LNCaP clone FGC (cell line): ENCODE measurements at regions not wholly inside any gene's neighbourhood (a gene's known extent, or its start where the extent isn't known, plus 50 kb on each side); places are given as distances from the start of the nearest gene placed in this dataset.
A peak's percentile ranks its signal among the peaks of the same experiment; 100 is the strongest.

Experiments used
- DNase-seq: peaks from one replicate; pipeline ENCODE4 v3.0.0-alpha.2; 2011; ENCODE audit warnings: low read depth
- H3K4me3 ChIP-seq: 2 replicates; pipeline ENCODE4 v1.5.1; 2011; ENCODE audit warnings: mild to moderate bottlenecking, low read depth, low read length, control low read depth
- TF ChIP-seq, protein P1 (sequence below): IDR thresholded peaks from 2 replicates; pipeline ENCODE4 v1.5.1; 2012; ENCODE audit warnings: mild to moderate bottlenecking; ENCODE audit not compliant: control insufficient read depth, insufficient read depth; ENCODE audit errors: extremely low read depth

- no peak overlapping the region for H3K4me3 ChIP-seq
- TF ChIP-seq, protein P1, sequence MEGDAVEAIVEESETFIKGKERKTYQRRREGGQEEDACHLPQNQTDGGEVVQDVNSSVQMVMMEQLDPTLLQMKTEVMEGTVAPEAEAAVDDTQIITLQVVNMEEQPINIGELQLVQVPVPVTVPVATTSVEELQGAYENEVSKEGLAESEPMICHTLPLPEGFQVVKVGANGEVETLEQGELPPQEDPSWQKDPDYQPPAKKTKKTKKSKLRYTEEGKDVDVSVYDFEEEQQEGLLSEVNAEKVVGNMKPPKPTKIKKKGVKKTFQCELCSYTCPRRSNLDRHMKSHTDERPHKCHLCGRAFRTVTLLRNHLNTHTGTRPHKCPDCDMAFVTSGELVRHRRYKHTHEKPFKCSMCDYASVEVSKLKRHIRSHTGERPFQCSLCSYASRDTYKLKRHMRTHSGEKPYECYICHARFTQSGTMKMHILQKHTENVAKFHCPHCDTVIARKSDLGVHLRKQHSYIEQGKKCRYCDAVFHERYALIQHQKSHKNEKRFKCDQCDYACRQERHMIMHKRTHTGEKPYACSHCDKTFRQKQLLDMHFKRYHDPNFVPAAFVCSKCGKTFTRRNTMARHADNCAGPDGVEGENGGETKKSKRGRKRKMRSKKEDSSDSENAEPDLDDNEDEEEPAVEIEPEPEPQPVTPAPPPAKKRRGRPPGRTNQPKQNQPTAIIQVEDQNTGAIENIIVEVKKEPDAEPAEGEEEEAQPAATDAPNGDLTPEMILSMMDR = no peak
- DNase-seq = no peak
Measured at GRCh38 chr1:218537122-218537913, 192.2 kb downstream of the TGFB2 start.

GRCh38 chr1:218538341-218538740 lies 193.2 kb downstream of the TGFB2 start:
- H3K4me3 ChIP-seq = no peak overlapping the region

GRCh38 chr1:218546314-218546713 lies 201.2 kb downstream of the TGFB2 start:
- TF ChIP-seq, protein P1 = peak; percentile 40; the same call in 1 of the 2 replicates
- H3K4me3 ChIP-seq = no peak overlapping the region
- no peak for DNase-seq

More at GRCh38 chr1:218538341-218538740, 193.2 kb downstream of the TGFB2 start:
- DNase-seq = peak; percentile 68
- TF ChIP-seq, protein P1 = no peak

DNA sequence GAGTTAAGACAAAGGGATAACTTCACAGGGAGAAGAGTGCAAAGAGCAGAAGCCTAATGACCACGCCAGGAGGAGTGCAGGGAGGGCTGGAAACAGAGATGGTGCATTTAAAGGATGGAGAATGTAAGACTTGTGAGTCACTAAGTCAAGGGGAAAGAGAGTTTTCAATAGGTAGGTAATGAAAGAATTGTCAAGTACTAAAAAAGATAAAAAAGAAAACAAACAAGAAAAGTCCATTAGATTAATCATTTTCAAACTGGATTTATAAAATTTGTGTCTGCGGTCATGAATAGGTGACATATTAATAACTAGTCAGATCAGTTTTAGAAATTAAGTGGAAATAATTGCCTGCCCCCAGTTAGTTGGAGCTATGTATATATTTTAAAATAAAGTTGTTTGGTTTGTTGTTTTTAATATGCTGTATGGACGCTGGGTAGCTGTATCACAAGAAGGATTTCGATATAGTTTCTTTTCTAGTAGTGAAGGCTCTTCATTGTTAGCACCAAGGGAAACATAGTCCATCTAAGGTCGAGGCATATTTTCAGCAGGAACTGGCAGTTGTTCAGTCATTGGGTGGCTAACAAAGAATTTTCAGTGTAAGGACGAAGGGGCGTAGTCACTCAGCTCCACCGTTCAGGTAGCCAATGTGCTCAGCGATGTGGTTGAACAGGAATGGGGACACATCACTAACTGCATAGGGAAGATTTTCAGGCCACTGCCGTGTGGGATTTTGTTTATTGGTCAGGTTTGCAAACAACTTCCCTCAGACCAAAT lies 203.0 kb downstream of the TGFB2 start:
- no peak for DNase-seq
- H3K4me3 ChIP-seq = no peak overlapping the region

GRCh38 chr1:218548764-218549163 lies 203.6 kb downstream of the TGFB2 start:
- DNase-seq = no peak
- TF ChIP-seq, protein P1 = no peak

More for the DNA sequence above, 203.0 kb downstream of the TGFB2 start:
- TF ChIP-seq, protein P1 = no peak

DNA sequence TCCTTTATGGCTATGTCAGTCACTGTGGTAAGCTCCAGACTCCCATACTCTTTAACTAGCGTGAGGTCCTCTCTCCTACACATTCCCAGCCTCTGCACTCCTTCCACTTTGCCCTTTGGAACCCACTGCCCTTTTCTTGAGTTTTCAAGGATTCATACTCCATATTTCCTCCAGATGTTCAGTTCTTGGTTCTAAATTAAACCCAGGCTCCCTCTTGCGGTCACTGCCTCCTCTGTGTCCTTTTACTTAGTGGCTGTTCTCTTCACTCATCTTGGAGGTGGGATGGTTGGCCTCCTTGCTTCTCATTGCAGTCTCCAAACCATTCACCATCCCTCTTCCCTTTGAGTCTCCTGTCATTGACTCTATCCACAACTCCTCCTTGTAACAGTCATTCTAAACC lies 208.1 kb downstream of the TGFB2 start:
- H3K4me3 ChIP-seq = no peak overlapping the region
- TF ChIP-seq, protein P1 = peak; percentile 47
- DNase-seq = no peak

More at GRCh38 chr1:218548764-218549163, 203.6 kb downstream of the TGFB2 start:
- no peak overlapping the region for H3K4me3 ChIP-seq
